HepG2 (cell line): ENCODE measurements at regions not wholly inside any gene's neighbourhood (a gene's known extent, or its start where the extent isn't known, plus 50 kb on each side); places are given as distances from the start of the nearest gene placed in this dataset.

Experiments
- ATAC-seq: fragments of 200-7000 bp; cut with Tn5 transposase; 3 replicates; pipeline ENCODE4 v1.9.1; 2020; ENCODE audit warnings: mild to moderate bottlenecking, moderate library complexity
- BruUV-seq: library from RNA; stranded (reverse); fragments of 400-500 nt; replicated peaks from 2 replicates; lab custom pipeline; 2021; lab: Mats Ljungman, UMichigan
- CTCF ChIA-PET: fragments of 300-600 bp; formaldehyde crosslinking; extraction: SDS; loops from one replicate; lab custom pipeline; 2021; ENCODE audit warnings: low total read pairs, inconsistent platforms, low intra/inter-chr PET ratio; lab: Yijun Ruan, JAX
- POLR2A ChIA-PET: fragments of 350-600 bp; sonication (Branson Sonifier 250); formaldehyde crosslinking; loops from one replicate; lab custom pipeline; 2020; ENCODE audit warnings: antibody characterized with exemption, inconsistent platforms; lab: Yijun Ruan, JAX
- DNase-seq: peaks from one replicate; pipeline ENCODE4 v3.0.0-alpha.2; 2015; ENCODE audit warnings: low spot score
- FAIRE-seq: peaks from 3 replicates; lab custom pipeline; 2011; peaks lifted over from hg19 to GRCh38; lab: Jason Lieb, UNC
- H2AFZ ChIP-seq: one replicate; pipeline ENCODE4 v1.6.1; 2011; ENCODE audit warnings: low read length, inconsistent platforms
- H3K27ac ChIP-seq: fragments of 300-600 bp; 3 replicates; pipeline ENCODE4 v1.8.0; 2011; ENCODE audit warnings: mixed run types, mild to moderate bottlenecking, mixed read lengths, low read length, inconsistent platforms; ENCODE audit not compliant: insufficient read depth; ENCODE audit errors: extremely low read length
- H3K27me3 ChIP-seq, 2 experiments: fragments of 200-600 bp in 1 of 2; 2 replicates in 1 of 2; 3 replicates in 1 of 2; pipeline versions ENCODE4 v1.6.0 to v1.8.0; 2011; ENCODE audit warnings: low read length in 2 of 2, mild to moderate bottlenecking in 2 of 2, moderate library complexity in 2 of 2, inconsistent platforms in 1 of 2; ENCODE audit not compliant: insufficient read depth in 2 of 2, control insufficient read depth in 1 of 2
- H3K36me3 ChIP-seq, 2 experiments: fragments of 200-600 bp in 1 of 2; replicated peaks in 1 of 2; 2 replicates in 1 of 2; 3 replicates in 1 of 2; pipeline versions ENCODE4 v1.5.1 to v1.8.0; 2011; ENCODE audit warnings: low read length in 2 of 2, inconsistent platforms in 1 of 2; ENCODE audit not compliant: insufficient read depth in 2 of 2, control insufficient read depth in 1 of 2
- H3K4me1 ChIP-seq: 2 replicates; pipeline ENCODE4 v1.5.1; 2012; ENCODE audit warnings: low read length, inconsistent platforms; ENCODE audit not compliant: insufficient read depth
- H3K4me2 ChIP-seq: 2 replicates; pipeline ENCODE4 v1.6.0; 2011; ENCODE audit warnings: low read depth, low read length, inconsistent platforms
- H3K4me3 ChIP-seq, 3 experiments: fragments of 200-600 bp in 1 of 3; sonication (generic), shearing (Covaris generic) in 1 of 3; replicated peaks in 1 of 3; 2 replicates each; pipeline ENCODE4 v1.5.1; 2011 to 2016; ENCODE audit warnings: low read length in 3 of 3, inconsistent platforms in 2 of 3, low read depth in 2 of 3, mild to moderate bottlenecking in 2 of 3, control low read depth in 1 of 3, mixed read lengths in 1 of 3; ENCODE audit not compliant: insufficient read depth in 1 of 3
- H3K79me2 ChIP-seq: one replicate; pipeline ENCODE4 v1.6.1; 2011; ENCODE audit warnings: low read length, inconsistent platforms; ENCODE audit not compliant: insufficient read depth
- H3K9ac ChIP-seq: 2 replicates; pipeline ENCODE4 v1.6.0; 2011; ENCODE audit warnings: mild to moderate bottlenecking, low read depth, low read length, inconsistent platforms; ENCODE audit not compliant: insufficient read depth
- H3K9me3 ChIP-seq: 2 replicates; pipeline ENCODE4 v1.5.1; 2012; ENCODE audit warnings: mild to moderate bottlenecking, low read length
- H4K20me1 ChIP-seq: 2 replicates; pipeline ENCODE4 v1.6.0; 2011; ENCODE audit warnings: inconsistent platforms, mild to moderate bottlenecking, low read length, moderate library complexity; ENCODE audit not compliant: insufficient read depth
- GTF2F1 ChIP-seq: fragments of 150-350 bp; IDR thresholded peaks from 2 replicates; pipeline ENCODE4 v1.6.1; 2014; ENCODE audit warnings: low read length
- KDM2A ChIP-seq: sonication (generic); formaldehyde crosslinking; IDR thresholded peaks from 2 replicates; pipeline ENCODE4 v1.4.0; 2020; ENCODE audit warnings: low read depth, missing genetic modification reagents, borderline replicate concordance
- MED13 ChIP-seq: sonication (generic); formaldehyde crosslinking; IDR thresholded peaks from 2 replicates; pipeline ENCODE4 v1.5.0; 2020; ENCODE audit warnings: missing genetic modification reagents
- NR2F6 ChIP-seq, 2 experiments: IDR thresholded peaks; 2 replicates each; pipeline ENCODE4 v1.6.1; 2016; ENCODE audit warnings: antibody characterized with exemption in 1 of 2, mild to moderate bottlenecking in 1 of 2
- RFX1 ChIP-seq: fragments of 450-650 bp; IDR thresholded peaks from 2 replicates; pipeline ENCODE4 v1.6.1; 2017
- ZBTB34 ChIP-seq: sonication (generic); formaldehyde crosslinking; IDR thresholded peaks from 2 replicates; pipeline ENCODE4 v1.8.0; 2022; ENCODE audit warnings: mild to moderate bottlenecking, missing genetic modification reagents
- ZHX1 ChIP-seq: sonication (generic); formaldehyde crosslinking; IDR thresholded peaks from 2 replicates; pipeline ENCODE4 v1.8.1; 2022; ENCODE audit warnings: low read depth, mild to moderate bottlenecking, missing genetic modification reagents
- ZNF282 ChIP-seq: fragments of 450-650 bp; IDR thresholded peaks from 2 replicates; pipeline ENCODE4 v1.6.1; 2018; ENCODE audit not compliant: partially characterized antibody
- ZNF468 ChIP-seq: sonication (generic); formaldehyde crosslinking; IDR thresholded peaks from 2 replicates; pipeline ENCODE4 v1.8.0; 2022; ENCODE audit warnings: mild to moderate bottlenecking, moderate library complexity, missing genetic modification reagents
- WGBS: methylation state at CpG from one replicate; pipeline ENCODE4 v1.1.6; 2017; ENCODE audit warnings: low lambda C conversion rate; 5-methylcytosine and 5-hydroxymethylcytosine counted together
- in situ Hi-C: cut with HindIII; loops from 2 replicates; pipeline ENCODE4 v1.10.0; 2017; ENCODE audit warnings: low pct_unique_long_range_greater_than_20kb; ENCODE audit not compliant: extremely low pct_ligation_motif_present
- intact Hi-C: fragments of 100-400 bp; cut with micrococcal nuclease; formaldehyde crosslinking; loops from one replicate; pipeline ENCODE4 v1.10.0; 2022; ENCODE audit not compliant: unreplicated experiment
- TF ChIP-seq, protein P1 (sequence below): sonication (generic); formaldehyde crosslinking; IDR thresholded peaks from 2 replicates; pipeline ENCODE4 v1.5.1; 2020; ENCODE audit warnings: mild to moderate bottlenecking, missing genetic modification reagents, borderline replicate concordance

DNA sequence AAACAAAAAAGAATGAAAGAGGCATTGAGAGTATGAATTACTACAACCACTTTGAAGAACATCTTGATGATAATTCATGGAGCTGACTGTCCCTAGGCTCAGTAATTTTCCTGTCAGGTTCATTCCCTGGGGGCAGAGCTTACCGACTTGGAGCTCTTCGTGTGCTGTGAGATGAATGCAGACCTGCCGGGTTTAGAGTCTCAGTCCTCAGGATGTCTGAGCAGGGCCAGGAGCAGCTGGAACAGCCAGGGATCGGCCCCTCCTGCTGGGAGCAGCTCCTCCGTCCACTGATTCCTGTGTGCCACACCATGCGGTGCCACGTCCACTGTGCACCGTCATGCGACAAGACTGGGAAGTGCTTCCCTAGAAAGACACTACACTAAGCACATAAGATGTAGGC lies 62.2 kb upstream of the SPIN1 start:
- ATAC-seq: no peak
- no peak overlapping the region for H3K27ac ChIP-seq
- no peaks in the 10 kb centered on the region for H3K36me3 ChIP-seq
- no peaks in the 10 kb centered on the region for H3K4me1 ChIP-seq
- no peak overlapping the region for H3K4me3 ChIP-seq
- H3K79me2 ChIP-seq: no peaks in the 10 kb centered on the region
- no peak overlapping the region for H2AFZ ChIP-seq
- no peak for FAIRE-seq
- H4K20me1 ChIP-seq: no peaks in the 10 kb centered on the region
- no peak overlapping the region for H3K4me2 ChIP-seq
- WGBS: 93% methylated on average over 6 of the region's 9 CpGs
- in situ Hi-C loops: no loop called here
- DNase-seq: no peak
- BruUV-seq: no TSS peak
- H3K27me3 ChIP-seq: peaks cover 0 to 9% of the 10 kb centered on the region in 2 experiments; a peak in 2 of 5 replicates
- H3K9me3 ChIP-seq: no peaks in the 10 kb centered on the region
- intact Hi-C loops: no loop called here
- POLR2A ChIA-PET: no interaction called here
- no peak overlapping the region for H3K9ac ChIP-seq
- CTCF ChIA-PET: no interaction called here
- TF ChIP-seq RFX1 (no peak), NR2F6 (IDR thresholded peaks at IDR 0.05) (no peak), NR2F6 (CRISPR knock-in tag; IDR thresholded peaks at IDR 0.05) (no peak), ZNF468 (CRISPR knock-in tag) (no peak)
- TF ChIP-seq, protein P1, sequence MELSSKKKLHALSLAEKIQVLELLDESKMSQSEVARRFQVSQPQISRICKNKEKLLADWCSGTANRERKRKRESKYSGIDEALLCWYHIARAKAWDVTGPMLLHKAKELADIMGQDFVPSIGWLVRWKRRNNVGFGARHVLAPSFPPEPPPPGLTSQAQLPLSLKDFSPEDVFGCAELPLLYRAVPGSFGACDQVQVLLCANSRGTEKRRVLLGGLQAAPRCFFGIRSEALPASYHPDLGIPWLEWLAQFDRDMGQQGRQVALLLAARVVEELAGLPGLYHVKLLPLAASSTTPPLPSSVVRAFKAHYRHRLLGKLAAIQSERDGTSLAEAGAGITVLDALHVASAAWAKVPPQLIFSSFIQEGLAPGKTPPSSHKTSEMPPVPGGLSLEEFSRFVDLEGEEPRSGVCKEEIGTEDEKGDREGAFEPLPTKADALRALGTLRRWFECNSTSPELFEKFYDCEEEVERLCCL (CRISPR knock-in tag): no peak

DNA sequence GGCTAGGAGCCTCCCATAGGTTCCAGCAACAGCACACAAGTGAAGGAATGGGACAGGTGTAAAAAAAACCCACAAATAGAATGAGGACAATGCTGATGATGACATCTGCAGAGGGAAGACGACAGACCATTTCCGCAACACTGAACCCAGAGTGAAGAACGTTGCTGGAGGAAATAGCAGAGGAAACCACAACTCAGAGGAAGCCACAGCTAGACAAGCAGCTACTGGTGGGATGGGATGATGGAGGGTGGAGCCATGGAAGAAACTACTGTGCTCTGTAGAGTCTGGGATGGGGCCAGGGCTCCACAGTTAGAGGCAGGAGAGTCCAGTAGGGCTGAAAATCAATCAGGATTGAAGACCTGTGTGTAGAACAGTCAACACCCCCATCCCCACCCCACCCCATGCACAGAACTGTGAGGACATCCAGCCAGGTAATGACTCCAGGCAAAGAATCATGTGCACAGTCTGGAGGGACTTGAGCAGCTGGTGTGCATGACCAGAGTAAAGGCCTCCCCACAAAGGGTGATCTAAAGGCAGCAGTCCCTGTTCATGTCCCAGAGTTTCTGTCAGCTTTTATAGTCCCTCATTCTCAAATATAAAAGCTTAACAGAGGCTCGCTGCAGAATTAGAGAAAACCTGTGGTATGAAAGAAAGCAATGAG lies 65.2 kb upstream of the SPIN1 start:
- no peak overlapping the region for H3K4me3 ChIP-seq
- no peaks in the 10 kb centered on the region for H3K36me3 ChIP-seq
- no peak overlapping the region for H2AFZ ChIP-seq
- H3K27me3 ChIP-seq: peaks cover 0 to 12% of the 10 kb centered on the region in 2 experiments; a peak in 2 of 5 replicates
- H3K9ac ChIP-seq: no peak overlapping the region
- no peaks in the 10 kb centered on the region for H3K9me3 ChIP-seq
- ChIA-PET CTCF (no interaction called here), POLR2A (no interaction called here)
- ATAC-seq (no peak), DNase-seq (no peak), FAIRE-seq (no peak)
- H3K4me2 ChIP-seq: no peak overlapping the region
- in situ Hi-C loops (no loop called here), intact Hi-C loops (no loop called here)
- BruUV-seq: no TSS peak
- no peaks in the 10 kb centered on the region for H3K4me1 ChIP-seq
- no peaks in the 10 kb centered on the region for H3K79me2 ChIP-seq
- WGBS: 31% methylated on average over 4 of the region's 4 CpGs
- H3K27ac ChIP-seq: no peak overlapping the region
- no peaks in the 10 kb centered on the region for H4K20me1 ChIP-seq
- TF ChIP-seq ZBTB34 (CRISPR knock-in tag) (no peak), KDM2A (no peak), GTF2F1 (no peak), MED13 (CRISPR knock-in tag) (no peak), ZNF282 (no peak), ZHX1 (CRISPR knock-in tag) (no peak)
